Activated CD4-positive, alpha-beta T cell treated with anti-CD3 and anti-CD28 coated beads for 24 hours (primary cell): ENCODE measurements at regions not wholly inside any gene's neighbourhood (a gene's known extent, or its start where the extent isn't known, plus 50 kb on each side); places are given as distances from the start of the nearest gene placed in this dataset.
"Not testable (repeated sequence)": the region's sequence is repeated elsewhere in the genome, so short reads cannot be mapped to it uniquely, and the experiment has no call there.

Experiments used
- DNase-seq, 2 donors: peaks; one replicate each; pipeline ENCODE4 v3.0.0-alpha.2; 2020; ENCODE audit warnings: low read depth in 2 of 2

DNA sequence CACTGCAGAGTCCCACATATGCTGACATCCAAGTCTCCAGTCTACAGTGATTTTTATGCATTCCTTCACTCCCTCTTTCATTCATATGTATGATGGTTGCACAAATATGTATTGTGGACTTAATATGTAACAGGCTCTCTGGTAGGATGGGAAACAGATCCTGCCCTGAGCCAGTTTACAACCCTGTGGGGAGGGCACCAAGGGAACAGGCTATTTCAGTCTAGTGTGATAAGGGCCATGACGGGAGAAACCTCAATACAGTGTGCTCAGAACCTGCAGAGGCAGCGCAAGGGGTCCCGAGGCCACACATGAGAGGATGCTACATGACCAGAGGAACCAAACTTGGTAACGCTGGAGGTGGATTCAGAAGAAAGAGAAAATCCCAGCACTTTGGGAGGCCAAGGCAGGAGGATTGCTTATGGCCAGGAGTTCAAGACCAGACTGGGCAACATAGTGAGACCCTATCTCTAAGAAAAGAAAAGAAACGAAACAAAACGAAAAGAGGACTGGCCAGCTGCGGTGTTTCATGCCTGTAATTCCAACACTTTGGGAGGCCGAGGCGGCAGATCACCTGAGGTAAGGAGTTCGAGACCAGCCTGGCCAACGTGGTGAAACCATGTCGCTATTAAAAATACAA lies 249.8 kb upstream of the JARID2 start:
- no peak for DNase-seq

DNA sequence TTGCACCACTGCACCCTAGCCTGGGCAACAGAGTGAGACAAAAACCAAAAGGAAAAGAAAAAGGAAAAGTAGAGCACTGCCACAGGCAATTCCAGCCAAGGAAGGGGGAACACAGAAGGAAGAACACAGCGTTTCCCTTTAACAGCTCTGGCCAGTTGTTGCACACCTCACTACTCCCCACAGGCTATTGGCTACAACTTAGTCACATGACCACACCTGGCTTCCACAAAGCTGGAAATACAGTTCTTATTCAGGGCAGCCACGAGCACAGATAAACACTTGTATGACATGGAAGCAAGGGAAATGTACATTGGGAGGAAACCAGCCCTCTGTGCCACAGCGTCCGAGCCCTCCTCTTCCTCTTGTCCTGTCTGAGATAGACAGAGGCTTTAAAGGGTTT lies 249.0 kb upstream of the JARID2 start:
- DNase-seq, result no peak

DNA sequence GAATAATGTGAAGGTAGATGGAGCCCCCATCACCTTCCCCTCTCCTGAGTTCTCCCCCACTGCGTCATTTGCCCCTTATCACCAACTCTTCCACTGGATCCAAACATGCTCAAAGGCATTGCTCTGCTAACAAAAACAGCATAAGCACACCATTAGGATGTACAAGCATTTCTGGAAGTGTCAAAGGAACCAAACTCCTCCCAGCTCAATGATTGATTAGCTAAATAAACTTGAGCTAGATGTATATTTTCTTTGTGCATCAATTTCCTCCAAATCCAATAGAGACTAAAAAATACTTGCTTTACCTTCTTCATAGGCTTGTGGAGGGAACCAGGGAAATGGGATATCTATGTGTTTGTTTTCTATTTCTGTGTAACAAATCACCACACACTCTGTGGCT lies 248.4 kb upstream of the JARID2 start:
- no peak for DNase-seq

DNA sequence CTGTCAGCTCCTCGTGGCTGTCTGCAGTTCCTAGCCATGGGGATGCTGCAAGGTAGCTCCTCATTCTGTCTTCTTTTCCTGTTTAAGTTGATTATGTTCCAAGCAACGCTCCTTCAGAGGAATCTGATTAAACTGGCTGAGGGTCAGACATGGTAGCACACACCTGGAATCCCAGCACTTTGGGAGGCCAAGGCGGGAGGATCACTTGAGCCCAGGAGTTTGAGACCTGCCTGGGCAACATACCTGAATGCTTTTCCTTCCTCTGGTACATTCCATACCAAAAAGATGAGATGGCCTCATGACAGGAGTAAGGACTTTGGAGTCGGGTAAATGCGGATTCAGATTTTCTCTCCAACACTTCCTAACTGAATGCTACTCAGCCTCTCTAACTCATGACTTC lies 246.8 kb upstream of the JARID2 start:
- DNase-seq, result no peak

DNA sequence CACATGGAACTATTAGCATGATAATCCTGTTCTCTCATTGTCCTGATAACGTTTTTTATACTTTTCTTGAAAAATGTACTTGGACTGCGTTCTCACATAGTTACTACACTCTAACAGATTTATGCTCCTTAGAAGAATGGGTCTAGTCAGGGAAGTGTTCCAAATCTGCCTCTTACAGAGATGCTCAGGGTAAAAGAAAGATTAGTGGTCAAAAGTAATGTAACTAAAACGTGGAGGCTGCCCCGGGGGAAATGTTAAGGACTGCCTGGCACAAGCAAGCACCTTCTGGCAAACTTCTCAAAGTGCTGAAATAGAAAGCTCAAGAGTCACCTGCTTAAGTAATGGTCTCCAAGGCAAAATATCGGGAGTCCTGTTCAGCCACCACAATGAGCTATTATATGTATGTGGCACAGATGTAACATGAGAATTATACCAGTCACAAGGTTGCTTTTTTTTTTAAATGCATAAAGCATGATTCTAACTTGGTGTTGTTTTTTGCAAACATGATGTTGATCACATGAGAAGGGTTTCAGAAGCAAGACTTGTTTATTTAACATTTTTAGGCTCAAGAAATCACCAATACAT lies 244.5 kb upstream of the JARID2 start:
- DNase-seq, result no peak

DNA sequence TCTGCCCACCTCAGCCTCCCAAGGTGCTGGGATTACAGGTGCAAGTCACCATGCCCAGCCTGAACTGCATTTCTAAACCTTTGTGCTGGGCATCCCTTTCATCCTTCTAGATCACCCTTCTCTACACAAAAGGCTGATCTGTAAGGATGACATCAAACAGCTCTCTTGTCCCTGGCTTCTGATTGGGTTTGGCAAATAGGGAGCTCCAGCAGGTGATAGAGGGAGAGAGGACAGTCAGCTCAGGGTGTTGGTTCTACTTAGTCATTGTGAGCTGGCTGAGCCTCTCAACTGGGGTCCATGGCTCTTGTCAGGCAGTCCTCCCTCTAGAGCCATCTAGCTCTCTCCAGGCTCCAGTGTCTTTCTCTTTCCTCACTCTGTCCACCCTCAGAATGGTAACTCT lies 237.6 kb upstream of the JARID2 start:
- no peak for DNase-seq

DNA sequence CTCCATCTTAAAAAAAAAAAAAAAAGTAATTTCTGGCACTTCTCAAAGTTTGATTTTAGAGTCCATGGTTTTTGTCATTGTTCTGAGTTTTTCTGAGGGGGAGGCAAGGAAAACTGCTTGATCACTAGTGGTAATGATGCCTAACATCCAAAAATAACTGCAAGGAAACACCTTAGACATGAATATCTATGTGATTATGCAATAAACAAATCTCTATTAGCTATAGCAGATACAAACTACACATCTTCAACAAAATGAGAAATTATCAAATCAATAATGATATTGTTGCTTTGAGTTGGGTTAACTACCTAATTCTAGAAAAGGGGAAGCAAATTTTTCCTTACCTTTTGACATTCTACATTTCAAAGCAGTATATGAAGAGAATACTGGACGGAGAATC lies 230.9 kb upstream of the JARID2 start:
- DNase-seq, result no peak

DNA sequence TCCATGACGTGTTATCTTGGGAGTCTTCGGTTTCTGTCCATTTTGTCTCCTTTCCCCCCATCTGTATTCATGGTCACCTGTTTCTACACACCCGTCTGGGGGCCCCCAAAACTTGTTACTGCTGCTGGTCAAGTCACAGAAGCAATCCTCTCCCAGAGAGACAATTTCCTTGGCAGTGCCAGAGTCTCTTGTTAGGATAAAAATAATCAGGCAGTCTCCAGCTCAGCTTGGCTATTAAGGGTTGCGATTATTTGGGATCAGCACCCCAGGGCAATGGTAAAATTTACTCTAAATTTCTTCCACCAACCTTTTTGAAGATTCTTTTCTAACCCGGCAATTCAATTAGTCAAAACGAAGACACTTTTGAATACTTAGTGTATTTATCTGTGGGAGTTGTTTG lies 229.1 kb upstream of the JARID2 start:
- no peak for DNase-seq

DNA sequence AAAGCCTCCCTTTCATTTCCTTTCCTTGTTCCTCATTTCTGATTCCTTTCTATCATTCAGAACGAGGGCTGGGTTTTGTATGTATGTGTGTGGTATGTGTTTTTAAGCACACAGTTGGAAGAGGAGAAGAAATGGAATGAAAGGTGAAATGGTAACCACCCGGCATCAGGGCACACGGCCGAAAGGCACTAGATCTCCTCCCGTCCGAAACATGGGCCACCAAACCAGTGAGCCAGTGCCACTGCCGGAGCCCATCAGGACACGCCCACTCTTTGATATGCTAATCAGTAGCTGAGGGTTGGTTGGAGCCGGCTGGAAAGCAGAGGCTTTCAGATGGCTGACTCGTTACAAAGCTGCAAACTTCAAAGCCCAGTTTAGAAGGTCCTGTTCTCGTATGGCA lies 228.6 kb upstream of the JARID2 start:
- DNase-seq, result no peak

DNA sequence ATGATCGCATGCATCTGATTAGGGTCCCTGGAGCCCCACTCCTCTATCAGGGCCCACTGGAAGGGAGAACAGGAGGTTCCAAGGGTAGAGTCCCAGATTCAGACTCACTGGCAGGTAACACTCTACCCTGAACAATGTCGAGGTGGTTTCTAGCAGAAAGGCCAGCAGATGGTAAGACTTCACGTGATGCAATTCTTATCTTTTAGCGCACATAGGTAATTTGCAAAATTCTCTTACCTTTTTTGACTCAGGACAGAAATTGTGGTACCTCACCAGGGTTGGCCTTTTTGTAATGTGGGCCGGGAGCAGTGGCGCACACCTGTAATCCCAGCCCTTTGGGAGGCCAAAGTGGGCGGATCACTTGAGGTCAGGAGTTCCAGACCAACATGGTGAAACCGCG lies 228.1 kb upstream of the JARID2 start:
- DNase-seq, result no peak

DNA sequence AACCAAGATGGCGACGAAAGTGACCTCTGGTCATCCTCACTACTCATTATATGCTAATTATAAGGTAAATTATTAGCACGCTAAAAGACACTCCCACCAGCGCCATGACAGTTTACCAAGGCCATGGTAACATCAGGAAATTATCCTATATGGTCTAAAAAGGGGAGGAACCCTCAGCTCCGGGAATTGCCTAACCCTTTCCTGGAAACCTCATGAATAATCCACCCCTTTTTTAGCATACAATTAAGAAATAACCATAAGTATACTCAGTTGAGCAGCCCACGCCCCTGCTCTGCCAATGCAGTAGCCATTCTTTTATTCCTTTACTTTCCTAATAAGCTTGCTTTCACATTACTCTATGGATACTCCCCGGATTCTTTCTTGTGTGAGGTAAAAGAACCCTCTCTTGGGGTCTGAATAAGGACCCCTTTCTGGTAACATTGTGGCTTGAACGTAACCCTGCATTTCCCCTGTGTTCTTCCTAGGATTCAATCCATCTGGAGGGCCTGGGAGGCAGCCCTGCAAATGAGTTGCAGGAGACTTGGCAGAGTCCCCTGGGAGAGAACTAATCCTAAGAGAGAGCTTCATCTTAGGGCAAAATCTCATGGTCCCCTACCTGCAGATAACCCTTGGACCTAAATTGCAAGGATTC lies 225.6 kb upstream of the JARID2 start:
- no peak for DNase-seq

DNA sequence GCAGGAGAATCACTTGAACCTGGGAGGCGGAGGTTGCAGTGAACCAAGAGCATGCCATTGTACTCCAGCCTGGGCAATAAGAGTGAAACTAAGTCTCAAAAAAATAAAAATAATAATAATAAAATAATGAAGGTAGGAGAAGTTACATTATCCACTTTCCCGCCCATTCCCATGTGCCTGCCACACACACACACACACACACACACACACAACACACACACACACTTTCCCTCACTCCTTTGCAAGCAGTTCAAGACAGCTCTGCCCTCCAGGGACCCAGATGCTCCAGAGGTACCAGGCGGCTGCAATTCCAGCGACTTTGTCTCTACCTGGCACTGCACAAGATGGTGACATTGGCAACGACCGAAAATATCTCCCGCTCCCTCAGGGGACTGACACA lies 224.8 kb upstream of the JARID2 start:
- no peak for DNase-seq

DNA sequence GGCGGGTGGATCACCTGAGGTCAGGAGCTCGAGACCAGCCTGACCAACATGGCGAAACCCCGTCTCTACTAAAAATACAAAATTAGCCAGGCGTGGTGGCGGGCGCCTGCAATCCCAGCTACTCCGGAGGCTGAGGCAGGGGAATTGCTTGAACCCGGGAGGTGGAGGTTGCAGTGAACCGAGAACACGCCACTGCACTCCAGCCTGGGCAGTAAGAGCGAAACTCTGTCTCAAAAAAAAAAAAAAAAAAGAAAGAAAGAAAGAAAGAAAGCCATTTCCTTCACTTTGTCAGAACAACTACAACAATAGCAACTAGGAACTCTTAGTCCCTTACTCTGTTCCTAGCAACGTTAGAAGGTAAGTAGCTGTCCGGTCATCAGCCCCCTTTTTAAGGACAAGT lies 222.9 kb upstream of the JARID2 start:
- not testable (repeated sequence) for DNase-seq

DNA sequence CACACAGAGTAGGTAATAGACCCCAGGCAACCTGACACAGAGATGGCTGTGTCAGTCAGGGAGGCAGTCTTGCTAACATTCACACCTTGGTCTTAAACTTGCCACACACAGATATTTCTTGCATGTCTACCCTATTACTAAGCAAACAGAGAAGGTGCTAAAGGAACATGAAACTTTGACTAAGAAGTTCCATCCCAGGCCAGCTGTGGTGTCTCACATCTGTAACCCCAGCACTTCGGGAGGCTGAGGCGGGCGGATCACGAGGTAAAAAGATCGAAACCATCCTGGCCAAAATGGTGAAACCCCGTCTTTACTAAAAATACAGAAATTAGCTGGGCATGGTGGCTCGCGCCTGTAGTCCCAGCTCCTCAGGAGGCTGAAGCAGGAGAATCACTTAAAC lies 222.4 kb upstream of the JARID2 start:
- DNase-seq, result peak; percentile 50 to 56

DNA sequence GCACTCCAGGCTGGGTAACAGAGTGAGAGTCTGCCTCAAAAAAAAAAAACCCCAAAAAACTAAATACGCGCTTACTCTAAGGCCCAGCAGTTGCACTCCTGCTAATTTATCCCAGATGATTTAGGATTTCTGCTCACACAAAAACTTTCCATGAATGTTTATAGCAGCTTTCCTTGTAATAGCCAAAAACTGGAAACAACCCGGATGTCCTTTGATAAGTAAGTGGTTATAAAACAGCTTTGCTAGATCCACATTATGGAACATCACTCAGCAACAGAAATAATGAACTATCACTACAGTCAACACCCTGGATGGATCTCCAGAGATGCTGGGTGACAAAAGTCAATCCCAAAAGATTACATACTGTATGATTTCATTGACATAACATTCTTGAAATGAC lies 220.4 kb upstream of the JARID2 start:
- no peak for DNase-seq

DNA sequence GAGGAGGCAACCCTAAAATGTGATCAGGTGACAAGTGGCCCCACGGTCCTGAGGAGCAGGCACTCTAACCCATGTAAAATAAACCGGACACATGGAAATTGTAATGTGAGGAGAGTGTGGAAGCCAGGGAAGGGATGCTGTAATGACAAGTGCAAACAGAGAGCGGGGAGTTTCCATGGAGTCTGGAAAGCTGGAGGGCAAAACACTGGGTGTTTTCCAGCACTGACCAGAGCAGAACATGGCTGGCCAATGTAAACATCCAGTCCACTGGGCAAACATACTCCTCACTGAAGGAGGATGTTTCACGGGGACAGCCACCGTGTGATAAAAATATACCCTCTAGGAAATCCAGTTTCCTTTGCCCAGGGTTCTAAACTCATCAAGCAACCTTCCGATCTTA lies 219.0 kb upstream of the JARID2 start:
- no peak for DNase-seq

DNA sequence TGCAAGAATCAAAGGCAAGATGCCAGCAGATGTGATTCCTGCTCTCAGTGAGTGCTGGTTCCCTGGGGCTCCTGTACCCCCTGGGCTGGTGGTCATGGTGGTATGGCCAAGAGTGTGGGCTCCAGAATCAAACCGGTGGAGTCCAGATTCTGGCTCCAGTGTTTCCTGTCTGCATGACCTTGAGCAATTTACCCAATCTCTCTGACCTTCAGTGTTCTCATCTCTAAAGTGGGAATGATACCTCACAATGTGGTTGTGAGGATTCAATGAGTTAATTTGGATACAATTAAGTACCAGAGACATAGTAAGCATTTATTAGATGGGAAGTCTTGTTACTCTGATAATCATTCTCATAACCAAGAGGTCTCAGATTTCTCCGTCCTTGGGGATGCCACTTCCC lies 218.4 kb upstream of the JARID2 start:
- no peak for DNase-seq

DNA sequence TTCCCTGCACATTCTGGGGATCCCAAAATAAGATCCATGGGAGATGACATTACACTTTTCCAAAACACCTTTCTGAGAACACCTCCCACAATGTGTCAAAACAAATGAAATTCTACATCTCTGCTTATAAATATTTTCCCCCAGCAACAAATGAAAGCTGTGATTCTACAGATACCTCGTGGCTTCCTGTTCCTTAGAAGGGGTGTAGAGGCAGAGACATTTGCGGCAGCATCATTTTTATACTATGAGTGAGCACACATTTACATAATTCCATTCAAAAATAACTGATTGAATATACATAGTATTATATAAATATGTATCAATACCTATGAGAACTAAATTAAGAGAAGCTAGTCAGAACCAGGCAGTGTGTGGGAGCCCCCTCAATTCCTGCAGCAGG lies 213.9 kb upstream of the JARID2 start:
- no peak for DNase-seq

DNA sequence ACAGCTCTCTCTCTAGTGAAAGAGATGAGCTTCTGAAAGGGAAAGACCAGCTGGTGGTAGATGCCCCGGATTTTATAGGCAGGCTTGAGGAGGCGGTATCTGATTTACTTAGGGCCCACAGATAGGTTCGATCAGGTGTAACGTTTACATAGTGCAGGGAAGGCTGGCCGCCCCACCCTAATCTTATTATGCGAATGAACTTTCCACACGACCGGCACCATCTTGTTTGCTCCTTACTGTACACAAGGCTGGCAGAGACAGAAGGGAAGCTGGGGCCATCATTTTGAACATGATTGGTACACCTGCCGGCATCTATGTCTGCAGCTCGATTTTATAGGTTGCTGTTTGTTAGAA lies 212.0 kb upstream of the JARID2 start:
- no peak for DNase-seq

DNA sequence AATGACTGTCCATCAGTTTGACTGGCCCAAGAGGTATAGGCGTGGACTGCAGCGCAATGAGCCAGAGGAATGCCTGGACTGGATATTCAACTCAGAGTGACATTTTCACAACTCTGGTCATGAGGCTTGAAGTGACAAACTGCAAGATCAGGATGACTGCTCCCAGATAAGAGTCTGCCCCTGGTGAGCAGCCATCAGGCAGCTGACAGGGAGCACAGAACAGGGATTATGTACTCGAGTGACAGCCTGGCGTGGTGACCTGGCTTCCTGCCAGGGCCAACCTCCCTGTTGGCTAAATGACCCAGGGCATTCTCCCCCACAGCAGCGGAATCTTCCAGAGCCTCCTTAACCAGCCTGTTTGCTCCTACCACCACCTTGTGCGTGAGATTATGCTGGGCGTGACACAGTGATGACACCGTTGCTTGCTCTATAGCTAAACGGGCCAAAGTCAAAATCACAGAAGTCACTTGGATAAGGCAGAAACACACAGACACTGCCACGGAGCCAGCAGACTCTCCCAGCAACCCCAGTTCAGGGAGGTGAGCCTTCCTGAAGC lies 209.1 kb upstream of the JARID2 start:
- DNase-seq, result no peak

DNA sequence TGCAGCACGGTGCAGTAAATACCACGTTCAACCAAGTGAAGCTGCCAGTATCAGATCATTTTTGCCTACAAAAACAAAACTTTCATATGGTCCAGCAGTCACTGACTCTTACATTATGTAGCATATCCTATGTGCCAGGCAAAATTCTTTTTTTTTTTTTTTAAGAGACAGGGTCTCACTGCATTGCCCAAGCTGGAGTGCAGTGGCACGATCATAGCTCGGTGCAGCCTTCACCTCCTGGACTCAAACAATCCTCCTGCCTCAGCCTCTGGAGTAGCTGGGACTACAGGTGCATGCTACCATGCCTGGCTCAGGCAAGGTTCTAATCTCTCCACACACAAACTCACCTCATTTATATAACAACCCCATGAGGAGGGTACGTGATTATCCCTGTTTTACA lies 208.6 kb upstream of the JARID2 start:
- no peak for DNase-seq

DNA sequence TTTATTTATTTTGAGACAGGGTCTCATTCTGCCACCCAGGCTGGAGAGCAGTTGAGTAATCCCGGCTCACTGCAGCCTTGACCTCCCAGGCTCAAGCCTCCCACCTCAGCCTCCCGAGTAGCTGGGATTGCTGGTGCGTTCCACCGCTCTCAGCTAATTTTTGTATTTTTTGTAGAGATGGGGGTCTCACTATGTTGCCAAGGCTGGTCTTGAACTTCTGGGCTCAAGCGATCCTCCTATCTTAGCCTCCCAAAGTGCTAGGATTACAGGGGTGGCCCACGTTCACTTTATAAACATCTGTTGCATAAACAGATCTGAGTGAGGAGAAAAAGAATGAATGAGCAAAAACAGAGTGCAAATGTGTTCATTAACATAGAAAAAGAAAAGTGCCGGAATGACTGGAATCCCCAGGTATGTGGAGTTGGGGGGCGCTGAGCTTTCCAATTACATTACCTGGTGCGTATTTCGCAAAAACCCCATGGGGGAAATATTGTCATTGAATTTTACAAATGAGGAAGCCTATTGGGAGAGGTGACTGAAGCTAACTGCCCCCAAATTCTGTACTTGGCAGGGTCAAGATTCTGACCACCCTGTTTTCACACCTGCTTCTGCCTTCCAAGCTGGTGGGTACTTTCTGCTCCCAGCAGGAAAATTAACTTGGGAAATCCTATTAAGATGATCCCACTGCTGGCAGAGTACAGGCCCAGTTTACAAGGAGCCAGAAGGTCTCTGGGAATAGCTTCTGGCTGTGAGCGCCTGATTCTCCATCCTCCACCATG lies 207.7 kb upstream of the JARID2 start:
- no peak for DNase-seq

DNA sequence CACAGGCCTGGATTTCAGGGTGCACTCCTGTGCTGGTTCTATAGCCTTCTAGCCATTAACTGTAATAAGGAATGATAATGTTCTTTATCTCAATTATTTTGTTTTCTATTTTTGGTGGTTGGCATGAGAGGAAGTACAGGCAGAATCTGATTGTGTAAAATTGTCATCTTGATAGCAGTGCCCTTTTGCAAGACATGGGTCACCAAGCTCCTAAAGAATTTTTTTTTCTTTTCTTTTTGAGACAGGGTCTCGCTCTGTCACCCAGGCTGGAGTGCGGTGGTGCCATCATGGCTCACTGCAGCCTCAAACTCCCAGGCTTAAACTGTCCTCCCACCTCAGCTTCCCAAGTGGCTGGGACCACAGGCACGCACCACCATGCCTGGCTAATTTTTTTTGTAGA lies 206.7 kb upstream of the JARID2 start:
- no peak for DNase-seq
